IMR-90 (cell line): ENCODE measurements at regions not wholly inside any gene's neighbourhood (a gene's known extent, or its start where the extent isn't known, plus 50 kb on each side); places are given as distances from the start of the nearest gene placed in this dataset.

ENCODE experiments used
- ATAC-seq: fragments of 200-7000 bp; cut with Tn5 transposase; 2 replicates; pipeline ENCODE4 v1.9.1; 2020; ENCODE audit warnings: low read depth, mild to moderate bottlenecking, moderate library complexity
- BruUV-seq: library from RNA; stranded (reverse); fragments of 400-500 nt; replicated peaks from 2 replicates; lab custom pipeline; 2021; lab: Mats Ljungman, UMichigan
- CTCF ChIA-PET: fragments of 300-600 bp; formaldehyde crosslinking; extraction: SDS; loops from one replicate; lab custom pipeline; 2021; ENCODE audit warnings: antibody characterized with exemption; lab: Yijun Ruan, JAX
- POLR2A ChIA-PET: fragments of 300-600 bp; sonication (Branson Sonifier 250); formaldehyde crosslinking; loops from one replicate; lab custom pipeline; 2022; ENCODE audit warnings: antibody characterized with exemption; ENCODE audit not compliant: unreplicated experiment; lab: Charles Lee
- DNase-seq: peaks from one replicate; pipeline ENCODE4 v3.0.0; 2013
- H2AFZ ChIP-seq: replicated peaks from 2 replicates; pipeline ENCODE3; 2013; ENCODE audit warnings: low read length, mild to moderate bottlenecking; ENCODE audit not compliant: poor library complexity
- H2AK5ac ChIP-seq: 2 replicates; pipeline ENCODE4 v1.6.1; 2013; ENCODE audit warnings: low read depth, low read length, inconsistent platforms
- H2AK9ac ChIP-seq: replicated peaks from 2 replicates; pipeline ENCODE3; 2013; ENCODE audit warnings: mild to moderate bottlenecking, low read depth, low read length, moderate library complexity; ENCODE audit not compliant: poor library complexity
- H2BK120ac ChIP-seq: 2 replicates; pipeline ENCODE4 v1.6.1; 2013; ENCODE audit warnings: low read depth, low read length, inconsistent platforms
- H2BK15ac ChIP-seq: 3 replicates; pipeline ENCODE4 v1.6.1; 2013; ENCODE audit warnings: low read depth, low read length, inconsistent platforms
- H2BK20ac ChIP-seq: 2 replicates; pipeline ENCODE4 v1.6.1; 2013; ENCODE audit warnings: low read depth, mild to moderate bottlenecking, inconsistent platforms, low read length, moderate library complexity
- H2BK5ac ChIP-seq: 2 replicates; pipeline ENCODE4 v1.6.1; 2013; ENCODE audit warnings: mild to moderate bottlenecking, low read depth, low read length, inconsistent platforms; ENCODE audit not compliant: poor library complexity, severe bottlenecking
- H3K14ac ChIP-seq: replicated peaks from 2 replicates; pipeline ENCODE4 v1.6.1; 2013; ENCODE audit warnings: low read depth, low read length, inconsistent platforms
- H3K18ac ChIP-seq: 2 replicates; pipeline ENCODE4 v1.6.1; 2013; ENCODE audit warnings: low read depth, low read length, control low read depth
- H3K23ac ChIP-seq: 2 replicates; pipeline ENCODE4 v1.6.1; 2013; ENCODE audit warnings: low read depth, low read length, inconsistent platforms
- H3K27ac ChIP-seq: 2 replicates; pipeline ENCODE4 v1.5.1; 2013; ENCODE audit warnings: mild to moderate bottlenecking, control low read depth, low read length; ENCODE audit not compliant: insufficient read depth
- H3K27me3 ChIP-seq: 2 replicates; pipeline ENCODE4 v1.6.1; 2013; ENCODE audit warnings: low read length; ENCODE audit not compliant: control insufficient read depth, insufficient read depth
- H3K36me3 ChIP-seq: 2 replicates; pipeline ENCODE4 v1.6.1; 2013; ENCODE audit warnings: low read length, mixed read lengths; ENCODE audit not compliant: control insufficient read depth, insufficient read depth
- H3K4ac ChIP-seq: 2 replicates; pipeline ENCODE4 v1.6.1; 2013; ENCODE audit warnings: low read depth, low read length, inconsistent platforms
- H3K4me1 ChIP-seq: 2 replicates; pipeline ENCODE4 v1.6.1; 2013; ENCODE audit warnings: low read length, mixed read lengths; ENCODE audit not compliant: control insufficient read depth, insufficient read depth
- H3K4me2 ChIP-seq: 2 replicates; pipeline ENCODE4 v1.6.1; 2013; ENCODE audit warnings: low read depth, mild to moderate bottlenecking, control low read depth, low read length, moderate library complexity
- H3K4me3 ChIP-seq: 2 replicates; pipeline ENCODE4 v1.5.1; 2013; ENCODE audit warnings: low read depth, mild to moderate bottlenecking, control low read depth, low read length, moderate library complexity; ENCODE audit not compliant: insufficient read depth
- H3K56ac ChIP-seq: 2 replicates; pipeline ENCODE4 v1.6.1; 2013; ENCODE audit warnings: low read length, inconsistent platforms; ENCODE audit not compliant: insufficient read depth; ENCODE audit errors: extremely low read depth
- H3K79me1 ChIP-seq, 2 experiments: 2 replicates each; pipeline ENCODE4 v1.6.1; 2013; ENCODE audit warnings: low read length in 2 of 2, inconsistent platforms in 1 of 2, low read depth in 1 of 2
- H3K9ac ChIP-seq: 2 replicates; pipeline ENCODE4 v1.6.1; 2013; ENCODE audit warnings: low read depth, low read length, control low read depth
- H3K9me1 ChIP-seq: 2 replicates; pipeline ENCODE4 v1.6.1; 2013; ENCODE audit warnings: low read length, inconsistent platforms; ENCODE audit not compliant: insufficient read depth
- H3K9me3 ChIP-seq: 2 replicates; pipeline ENCODE4 v1.6.1; 2013; ENCODE audit warnings: low read length; ENCODE audit not compliant: control insufficient read depth, insufficient read depth
- H4K20me1 ChIP-seq: 2 replicates; pipeline ENCODE4 v1.6.1; 2013; ENCODE audit warnings: low read length, inconsistent platforms; ENCODE audit not compliant: insufficient read depth
- H4K5ac ChIP-seq: 2 replicates; pipeline ENCODE4 v1.6.1; 2013; ENCODE audit warnings: mild to moderate bottlenecking, low read depth, low read length, control low read depth
- H4K8ac ChIP-seq, 2 experiments: 2 replicates each; pipeline ENCODE4 v1.6.1; 2013; ENCODE audit warnings: low read depth in 2 of 2, low read length in 2 of 2, control low read depth in 1 of 2, inconsistent platforms in 1 of 2
- H4K91ac ChIP-seq: 2 replicates; pipeline ENCODE4 v1.6.1; 2013; ENCODE audit warnings: low read depth, low read length, inconsistent platforms; ENCODE audit not compliant: insufficient read depth
- BHLHE40 ChIP-seq: fragments of 150-350 bp; IDR thresholded peaks from 2 replicates; pipeline ENCODE4 v1.6.1; 2016; ENCODE audit warnings: mild to moderate bottlenecking, low read depth, low read length
- CTCF ChIP-seq: conservative IDR thresholded peaks from 2 replicates; pipeline ENCODE4 v1.5.1; 2012; ENCODE audit warnings: mild to moderate bottlenecking, low read depth, low read length, improper control_type of control experiment
- FOS ChIP-seq: fragments of 150-350 bp; IDR thresholded peaks from 2 replicates; pipeline ENCODE4 v1.6.1; 2016; ENCODE audit warnings: low read depth, low read length
- NFE2L2 ChIP-seq: fragments of 150-350 bp; IDR thresholded peaks from 2 replicates; pipeline ENCODE4 v1.6.1; 2016; ENCODE audit warnings: low read depth, mild to moderate bottlenecking, low read length
- POLR2A ChIP-seq: IDR thresholded peaks from 2 replicates; pipeline ENCODE4 v1.6.1; 2012; ENCODE audit warnings: mild to moderate bottlenecking, low read depth, low read length
- RAD21 ChIP-seq: IDR thresholded peaks from 2 replicates; pipeline ENCODE4 v1.6.1; 2012; ENCODE audit warnings: low read length, improper control_type of control experiment
- RFX5 ChIP-seq: IDR thresholded peaks from 2 replicates; pipeline ENCODE4 v1.8.0; 2012; ENCODE audit warnings: low read depth, mild to moderate bottlenecking, low read length, moderate library complexity
- WGBS, 2 experiments: methylation state at CpG; one replicate each; pipeline versions ENCODE4 v1.1.5 to v1.1.7; 2013; ENCODE audit warnings: missing lambda C conversion rate in 2 of 2; ENCODE audit not compliant: insufficient read length in 1 of 2; ENCODE audit errors: extremely low coverage in 2 of 2; 5-methylcytosine and 5-hydroxymethylcytosine counted together
- dilution Hi-C: fragments of 300-500 bp; cut with HindIII; formaldehyde crosslinking; loops from one replicate; pipeline ENCODE4 v1.14.3; 2018; ENCODE audit warnings: low sequenced_read_pairs; ENCODE audit not compliant: unreplicated experiment
- in situ Hi-C: fragments of 300-500 bp; cut with MboI; formaldehyde crosslinking; loops from 3 replicates; pipeline ENCODE4 v1.14.3; 2019; ENCODE audit warnings: low sequenced_read_pairs, inconsistent platforms, mixed read lengths
- intact Hi-C: fragments of 100-400 bp; cut with micrococcal nuclease; formaldehyde crosslinking; loops from 2 replicates; pipeline ENCODE4 v1.10.0; 2022

DNA sequence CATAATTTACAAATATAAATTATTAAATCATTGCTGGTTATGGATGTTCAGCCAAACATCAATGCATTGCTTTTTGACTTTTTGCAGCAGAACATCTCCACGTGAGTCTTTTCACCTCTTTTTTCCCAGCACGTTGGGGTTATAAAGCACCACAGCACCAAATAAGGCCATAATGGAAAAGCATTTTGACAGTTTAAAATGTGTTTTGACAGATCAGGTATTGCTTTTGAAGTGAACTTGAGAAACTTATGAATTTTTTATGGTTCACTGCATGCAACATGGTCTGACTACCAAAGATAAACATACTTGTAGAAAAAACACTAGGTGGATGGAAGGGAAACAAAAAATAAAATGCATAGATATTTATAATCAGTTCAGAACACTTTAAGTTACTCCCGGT lies 622.4 kb downstream of the HTR1B start:
- H3K14ac ChIP-seq = no peak overlapping the region
- no peak overlapping the region for H2BK5ac ChIP-seq
- H3K27ac ChIP-seq = no peak overlapping the region
- no peak overlapping the region for H2AFZ ChIP-seq
- H3K9ac ChIP-seq = no peak overlapping the region
- H3K79me1 ChIP-seq = no peaks in the 10 kb centered on the region
- H3K9me3 ChIP-seq = 0 out of 2 replicates have a peak, but pooled peaks cover 2% of the 10 kb centered on the region
- intact Hi-C loops (no loop called here), dilution Hi-C loops (no loop called here), in situ Hi-C loops (no loop called here)
- no peaks in the 10 kb centered on the region for H4K20me1 ChIP-seq
- no CpG with 5 or more reads among the region's 3 CpGs for WGBS, 2 experiments
- H4K91ac ChIP-seq = no peak overlapping the region
- no peak overlapping the region for H4K8ac ChIP-seq
- H3K18ac ChIP-seq = no peak overlapping the region
- DNase-seq (no peak), ATAC-seq (no peak)
- TF ChIP-seq NFE2L2 (no peak), RAD21 (no peak), FOS (no peak), BHLHE40 (no peak), RFX5 (no peak), CTCF (no peak), POLR2A (no peak)
- CTCF ChIA-PET = no interaction called here
- no peak overlapping the region for H3K4ac ChIP-seq
- no peak overlapping the region for H3K4me2 ChIP-seq
- no TSS peak for BruUV-seq
- H2BK20ac ChIP-seq = no peak overlapping the region
- no peaks in the 10 kb centered on the region for H3K36me3 ChIP-seq
- H3K56ac ChIP-seq = no peak overlapping the region
- no peaks in the 10 kb centered on the region for H3K27me3 ChIP-seq
- H3K23ac ChIP-seq = no peak overlapping the region
- H2BK15ac ChIP-seq = no peak overlapping the region
- no peak overlapping the region for H3K4me3 ChIP-seq
- POLR2A ChIA-PET = no interaction called here
- H2AK9ac ChIP-seq = no peak overlapping the region
- H3K4me1 ChIP-seq = no peaks in the 10 kb centered on the region
- H3K9me1 ChIP-seq = no peaks in the 10 kb centered on the region
- no peak overlapping the region for H4K5ac ChIP-seq
- no peak overlapping the region for H2AK5ac ChIP-seq
- H2BK120ac ChIP-seq = no peak overlapping the region
